ENCODE measurements at regions not wholly inside any gene's neighbourhood (a gene's known extent, or its start where the extent isn't known, plus 50 kb on each side); places are given as distances from the start of the nearest gene placed in this dataset.

GRCh38 chr11:119474682-119475596 is 52.0 kb upstream of the THY1 start:
- peak; percentile 73 for DNase-seq (ENCODE audit: low spot score)

DNA sequence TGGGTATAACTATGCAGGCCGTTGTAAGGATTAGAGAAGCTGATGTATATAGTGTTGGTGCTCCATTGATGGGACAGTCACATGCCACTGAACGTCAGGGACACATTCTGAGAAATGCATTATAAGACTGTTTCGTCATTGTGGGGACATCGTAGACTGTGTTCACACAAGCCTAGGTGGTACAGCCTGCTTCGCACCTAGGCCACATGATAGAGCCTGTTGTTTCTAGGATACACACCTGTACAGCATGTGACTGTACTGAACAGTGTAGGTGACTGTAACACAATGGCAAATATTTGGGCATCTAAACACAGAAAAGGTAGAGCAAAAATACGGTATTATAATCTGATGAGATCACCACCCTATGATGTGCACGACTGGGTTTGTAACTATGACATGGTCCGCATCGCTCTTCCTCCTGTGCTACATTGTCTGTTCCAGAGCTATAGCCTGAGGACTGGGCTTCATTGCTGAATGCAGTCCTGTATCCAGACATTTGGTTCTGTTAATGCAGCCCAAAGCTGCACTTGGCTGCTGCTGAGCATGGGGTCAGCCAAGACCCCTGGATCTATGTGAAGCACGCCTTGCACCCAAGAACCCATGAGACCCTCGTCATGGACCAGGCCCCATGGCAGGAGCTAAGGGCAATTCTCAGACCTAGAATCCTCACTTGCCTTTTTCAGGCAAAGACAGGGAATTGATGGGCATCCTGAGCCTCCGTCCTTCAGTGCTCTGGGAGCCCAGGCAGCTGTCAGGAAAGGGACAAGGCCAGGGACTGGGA is 51.1 kb upstream of the THY1 start:
- no peak for DNase-seq (ENCODE audit: low spot score)

- DNase-seq (ENCODE audit: low spot score): no peak
Observed at GRCh38 chr11:119473226-119473625, 50.3 kb upstream of the THY1 start.

DNA sequence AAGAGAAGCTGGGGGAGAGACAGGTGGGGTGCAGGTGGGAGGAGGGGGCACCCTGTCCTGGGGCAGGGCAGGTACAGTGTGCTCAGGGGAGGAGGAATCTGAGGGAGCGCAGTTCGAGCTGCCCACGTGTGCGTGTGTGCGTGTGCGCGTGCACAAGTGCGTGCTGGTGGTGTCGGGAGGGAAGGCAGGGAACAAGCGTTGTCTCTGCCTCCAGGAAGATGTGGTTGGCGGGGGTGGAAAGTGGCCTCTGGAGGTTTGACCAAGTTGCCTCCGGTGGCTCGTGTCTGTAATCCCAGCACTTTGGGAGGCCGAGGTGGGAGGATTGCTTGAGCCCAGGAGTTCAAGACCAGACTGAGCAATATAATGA is 49.9 kb upstream of the THY1 start:
- no peak for DNase-seq (ENCODE audit: low spot score)
